Peyer's patch (tissue), 4 donors: ENCODE measurements at regions not wholly inside any gene's neighbourhood (a gene's known extent, or its start where the extent isn't known, plus 50 kb on each side); places are given as distances from the start of the nearest gene placed in this dataset.

Experiments used
- DNase-seq, 3 donors: peaks; one replicate each; pipeline ENCODE4 v3.0.0-alpha.2; 2017 to 2019
- H3K27ac ChIP-seq, 4 donors: fragments of 200-600 bp; sonication (generic); one replicate each; pipeline ENCODE4 v1.5.1; 2016 to 2019
- H3K27me3 ChIP-seq, 2 donors: fragments of 200-600 bp; sonication (generic); one replicate each; pipeline ENCODE4 v1.5.1; 2019
- H3K36me3 ChIP-seq, 3 donors: fragments of 200-600 bp; sonication (generic); one replicate each; pipeline ENCODE4 v1.5.1; 2016 to 2019
- H3K4me1 ChIP-seq, 4 donors: fragments of 200-600 bp; sonication (generic); one replicate each; pipeline ENCODE4 v1.5.1; 2016 to 2019
- H3K4me3 ChIP-seq, 4 donors: fragments of 200-600 bp; sonication (generic); 1 replicate in 3 of 4; 2 replicates in 1 of 4; pipeline ENCODE4 v1.5.1; 2016 to 2019; ENCODE audit warnings: mild to moderate bottlenecking in 1 of 4
- H3K9me3 ChIP-seq, 4 donors: fragments of 200-600 bp; sonication (generic); one replicate each; pipeline ENCODE4 v1.5.1; 2016 to 2019; ENCODE audit warnings: mild to moderate bottlenecking in 1 of 4
- CTCF ChIP-seq, 6 experiments: fragments of 450-650 bp in 4 of 6; fragments of 200-600 bp in 2 of 6; sonication (generic) in 1 of 6; IDR thresholded peaks; one replicate each; pipeline ENCODE4 v1.5.1; 2017 to 2019; ENCODE audit warnings: antibody characterized with exemption in 6 of 6, mild to moderate bottlenecking in 3 of 6, moderate library complexity in 1 of 6
- POLR2A ChIP-seq, 2 donors: fragments of 450-650 bp; IDR thresholded peaks; one replicate each; pipeline ENCODE4 v1.5.1; 2017; ENCODE audit warnings: antibody characterized with exemption in 2 of 2, mild to moderate bottlenecking in 2 of 2, moderate library complexity in 2 of 2

DNA sequence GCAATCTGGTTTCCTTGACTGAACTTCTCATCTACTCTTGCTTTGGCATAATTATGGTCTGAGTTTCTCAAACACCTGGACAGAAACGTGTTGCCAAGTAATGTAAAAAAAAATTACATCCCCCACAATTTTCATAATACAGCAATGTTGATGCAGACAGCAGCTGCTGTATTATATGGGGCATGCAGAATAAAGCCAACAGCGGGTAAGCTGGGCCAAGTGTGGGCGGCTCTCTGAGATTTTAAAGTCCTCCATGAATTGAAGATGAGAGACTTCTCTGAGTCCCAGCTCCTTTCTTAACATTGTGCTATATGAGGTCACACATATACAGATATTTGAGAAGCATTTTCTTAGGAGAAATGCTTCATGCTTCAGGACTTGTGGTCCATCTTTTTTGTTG is 881.2 kb downstream of the GALC start:
- Histone ChIP-seq H3K4me3 (no peak overlapping the region), H3K9me3 (no peaks in the 10 kb centered on the region), H3K27ac (no peak overlapping the region), H3K36me3 (no peaks in the 10 kb centered on the region), H3K4me1 (no peaks in the 10 kb centered on the region), H3K27me3 (no peaks in the 10 kb centered on the region)
- TF ChIP-seq POLR2A (IDR thresholded peaks at IDR 0.05) = no peak
- no peak for TF ChIP-seq CTCF (IDR thresholded peaks at IDR 0.05)
- DNase-seq = no peak

DNA sequence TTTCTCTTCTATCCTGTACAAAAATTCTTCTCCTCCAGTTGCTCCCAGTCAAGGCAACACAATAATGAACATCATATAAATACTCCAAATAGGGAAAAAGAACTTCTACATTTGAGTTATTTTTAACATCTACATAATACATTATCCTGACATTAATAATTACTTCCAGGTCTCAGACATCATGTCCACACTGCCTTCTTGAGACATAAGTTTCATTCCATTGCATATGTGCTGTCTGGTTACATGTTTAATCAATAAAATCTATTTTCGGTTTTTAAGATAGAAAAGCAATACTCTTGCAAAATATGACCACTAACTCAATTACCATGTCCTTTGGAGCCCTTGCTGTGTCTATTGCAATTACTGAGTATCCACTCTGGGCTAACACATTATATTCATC is 881.9 kb downstream of the GALC start:
- Histone ChIP-seq H3K4me3 (no peak overlapping the region), H3K36me3 (no peaks in the 10 kb centered on the region), H3K27me3 (no peaks in the 10 kb centered on the region), H3K4me1 (no peaks in the 10 kb centered on the region), H3K9me3 (no peaks in the 10 kb centered on the region), H3K27ac (no peak overlapping the region)
- DNase-seq = no peak
- no peak for TF ChIP-seq POLR2A (IDR thresholded peaks at IDR 0.05)
- TF ChIP-seq CTCF (IDR thresholded peaks at IDR 0.05) = no peak

- Histone ChIP-seq H3K27me3 (no peaks in the 10 kb centered on the region), H3K36me3 (no peaks in the 10 kb centered on the region), H3K4me3 (no peak overlapping the region), H3K9me3 (no peaks in the 10 kb centered on the region), H3K4me1 (no peaks in the 10 kb centered on the region), H3K27ac (no peak overlapping the region)
- TF ChIP-seq POLR2A (IDR thresholded peaks at IDR 0.05) (no peak), CTCF (IDR thresholded peaks at IDR 0.05) (no peak)
- no peak for DNase-seq
These were observed 883.7 kb downstream of the GALC start for GRCh38 chr14:87109271-87109670.

GRCh38 chr14:87108726-87109125 is 884.3 kb downstream of the GALC start:
- no peaks in the 10 kb centered on the region for H3K9me3 ChIP-seq
- TF ChIP-seq CTCF (IDR thresholded peaks at IDR 0.05) (no peak), POLR2A (IDR thresholded peaks at IDR 0.05) (no peak)

DNA sequence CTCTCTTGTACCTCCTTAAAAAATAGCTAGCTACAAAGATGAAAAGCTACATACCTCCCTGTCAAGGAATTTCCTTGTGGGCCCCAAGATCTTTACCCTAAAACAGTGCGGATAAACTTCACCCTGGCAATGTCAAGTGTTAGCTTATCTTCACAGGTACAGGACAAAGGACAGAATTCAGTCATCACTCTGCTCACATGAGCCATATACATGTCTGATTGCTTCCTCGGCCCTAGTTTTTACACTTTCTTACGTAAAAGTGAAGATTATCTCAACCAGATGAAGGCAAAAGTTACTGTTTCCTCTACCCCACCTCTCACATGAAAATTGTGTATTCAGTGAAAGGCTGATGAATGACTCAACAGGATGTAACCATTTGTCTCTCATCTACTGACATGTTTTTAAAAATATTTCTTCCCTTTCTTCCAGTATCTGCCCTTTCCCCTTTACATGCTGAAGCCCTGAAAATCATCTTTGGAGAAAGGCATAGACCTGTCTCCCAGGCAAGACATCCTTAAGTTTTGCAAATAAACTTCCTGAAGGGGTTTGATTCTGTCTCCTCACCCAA is 890.1 kb downstream of the GALC start:
- TF ChIP-seq CTCF (IDR thresholded peaks at IDR 0.05) (no peak), POLR2A (IDR thresholded peaks at IDR 0.05) (no peak)
- Histone ChIP-seq H3K9me3 (no peaks in the 10 kb centered on the region), H3K36me3 (no peaks in the 10 kb centered on the region), H3K4me1 (no peaks in the 10 kb centered on the region), H3K27ac (no peak overlapping the region), H3K27me3 (no peaks in the 10 kb centered on the region), H3K4me3 (no peak overlapping the region)
- no peak for DNase-seq

More at GRCh38 chr14:87108726-87109125, 884.3 kb downstream of the GALC start:
- DNase-seq = no peak
- Histone ChIP-seq H3K27me3 (no peaks in the 10 kb centered on the region), H3K36me3 (no peaks in the 10 kb centered on the region), H3K4me3 (no peak overlapping the region), H3K4me1 (no peaks in the 10 kb centered on the region), H3K27ac (no peak overlapping the region)

DNA sequence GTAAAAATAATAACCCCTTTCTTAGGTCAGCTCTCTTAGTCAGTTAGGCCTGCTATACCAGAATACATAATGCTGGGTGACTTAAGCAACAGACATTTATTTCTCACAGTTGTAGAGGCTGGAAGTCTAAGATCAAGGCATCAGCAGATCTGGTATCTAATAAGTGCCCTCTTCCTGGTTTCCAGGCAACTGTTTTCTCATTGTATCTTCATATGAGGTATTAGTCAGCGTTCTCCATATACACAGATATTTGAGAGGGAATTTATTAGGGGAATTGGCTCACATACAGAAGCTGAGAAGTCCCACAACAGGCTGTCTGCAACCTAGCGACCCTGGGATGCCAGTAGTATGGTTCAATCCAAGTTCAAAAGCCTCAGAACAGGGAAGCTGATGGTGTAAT is 896.0 kb downstream of the GALC start:
- Histone ChIP-seq H3K4me1 (no peaks in the 10 kb centered on the region), H3K27me3 (no peaks in the 10 kb centered on the region), H3K36me3 (no peaks in the 10 kb centered on the region), H3K4me3 (no peak overlapping the region), H3K27ac (no peak overlapping the region), H3K9me3 (no peaks in the 10 kb centered on the region)
- DNase-seq = no peak
- no peak for TF ChIP-seq CTCF (IDR thresholded peaks at IDR 0.05)
- no peak for TF ChIP-seq POLR2A (IDR thresholded peaks at IDR 0.05)
